WERI-Rb-1 (cell line): ENCODE measurements at regions not wholly inside any gene's neighbourhood (a gene's known extent, or its start where the extent isn't known, plus 50 kb on each side); places are given as distances from the start of the nearest gene placed in this dataset.

ENCODE experiments used
- DNase-seq: peaks from one replicate; pipeline ENCODE4 v3.0.0-alpha.2; 2020
- H3K27ac ChIP-seq: fragments of 250-450 bp; sonication (Bioruptor Pico); 2 replicates; pipeline ENCODE4 v1.5.1; 2020; ENCODE audit warnings: mild to moderate bottlenecking, moderate library complexity
- H3K27me3 ChIP-seq: fragments of 250-450 bp; sonication (Bioruptor Pico); 2 replicates; pipeline ENCODE4 v1.5.1; 2021; ENCODE audit warnings: mild to moderate bottlenecking, low read depth, moderate library complexity; ENCODE audit not compliant: insufficient read depth, severe bottlenecking
- H3K36me3 ChIP-seq: fragments of 250-450 bp; sonication (Bioruptor Pico); 2 replicates; pipeline ENCODE4 v1.5.1; 2020; ENCODE audit warnings: mild to moderate bottlenecking, moderate library complexity
- H3K4me3 ChIP-seq: 2 replicates; pipeline ENCODE4 v1.5.1; 2011; ENCODE audit warnings: low read depth, mild to moderate bottlenecking, control low read depth, low read length
- H3K9me3 ChIP-seq: fragments of 250-450 bp; sonication (Bioruptor Pico); 2 replicates; pipeline ENCODE4 v1.5.1; 2021; ENCODE audit warnings: mild to moderate bottlenecking, moderate library complexity; ENCODE audit not compliant: severe bottlenecking
- TF ChIP-seq, protein P1 (sequence below): IDR thresholded peaks from 2 replicates; pipeline ENCODE4 v1.5.1; 2011; ENCODE audit warnings: low read depth, mild to moderate bottlenecking, control low read depth, inconsistent platforms, low read length

DNA sequence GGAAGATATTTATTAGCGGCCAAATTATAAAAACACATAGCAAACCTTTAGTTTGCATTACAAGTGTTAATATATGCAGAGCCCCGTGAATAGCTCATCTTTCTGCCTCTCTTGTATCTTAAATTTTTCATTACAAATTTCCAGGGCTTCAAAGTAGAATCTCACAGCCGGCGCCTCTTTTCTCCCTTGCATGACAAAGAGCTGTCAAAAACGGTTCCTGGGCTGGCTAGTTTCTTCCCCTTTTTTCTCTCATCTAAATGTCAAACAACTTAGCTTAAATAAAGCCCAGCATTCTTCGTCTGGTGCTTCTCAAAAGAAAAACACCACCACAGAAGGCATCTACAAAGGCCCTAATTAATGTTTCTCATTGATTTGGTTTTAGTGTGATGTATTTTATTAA lies 253.0 kb downstream of the INSC start:
- Histone ChIP-seq H3K9me3 (no peaks in the 10 kb centered on the region), H3K27ac (no peak overlapping the region), H3K36me3 (no peaks in the 10 kb centered on the region), H3K27me3 (peaks cover 27% of the 10 kb centered on the region), H3K4me3 (no peak overlapping the region)
- no peak for DNase-seq
- TF ChIP-seq, protein P1, sequence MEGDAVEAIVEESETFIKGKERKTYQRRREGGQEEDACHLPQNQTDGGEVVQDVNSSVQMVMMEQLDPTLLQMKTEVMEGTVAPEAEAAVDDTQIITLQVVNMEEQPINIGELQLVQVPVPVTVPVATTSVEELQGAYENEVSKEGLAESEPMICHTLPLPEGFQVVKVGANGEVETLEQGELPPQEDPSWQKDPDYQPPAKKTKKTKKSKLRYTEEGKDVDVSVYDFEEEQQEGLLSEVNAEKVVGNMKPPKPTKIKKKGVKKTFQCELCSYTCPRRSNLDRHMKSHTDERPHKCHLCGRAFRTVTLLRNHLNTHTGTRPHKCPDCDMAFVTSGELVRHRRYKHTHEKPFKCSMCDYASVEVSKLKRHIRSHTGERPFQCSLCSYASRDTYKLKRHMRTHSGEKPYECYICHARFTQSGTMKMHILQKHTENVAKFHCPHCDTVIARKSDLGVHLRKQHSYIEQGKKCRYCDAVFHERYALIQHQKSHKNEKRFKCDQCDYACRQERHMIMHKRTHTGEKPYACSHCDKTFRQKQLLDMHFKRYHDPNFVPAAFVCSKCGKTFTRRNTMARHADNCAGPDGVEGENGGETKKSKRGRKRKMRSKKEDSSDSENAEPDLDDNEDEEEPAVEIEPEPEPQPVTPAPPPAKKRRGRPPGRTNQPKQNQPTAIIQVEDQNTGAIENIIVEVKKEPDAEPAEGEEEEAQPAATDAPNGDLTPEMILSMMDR = no peak

- no peaks in the 10 kb centered on the region for H3K9me3 ChIP-seq
- TF ChIP-seq, protein P1 = no peak
- peaks cover 31% of the 10 kb centered on the region for H3K27me3 ChIP-seq
- no peak overlapping the region for H3K27ac ChIP-seq
- no peaks in the 10 kb centered on the region for H3K36me3 ChIP-seq
- H3K4me3 ChIP-seq = no peak overlapping the region
- no peak for DNase-seq
These were observed 255.9 kb downstream of the INSC start for GRCh38 chr11:15370495-15371147.

DNA sequence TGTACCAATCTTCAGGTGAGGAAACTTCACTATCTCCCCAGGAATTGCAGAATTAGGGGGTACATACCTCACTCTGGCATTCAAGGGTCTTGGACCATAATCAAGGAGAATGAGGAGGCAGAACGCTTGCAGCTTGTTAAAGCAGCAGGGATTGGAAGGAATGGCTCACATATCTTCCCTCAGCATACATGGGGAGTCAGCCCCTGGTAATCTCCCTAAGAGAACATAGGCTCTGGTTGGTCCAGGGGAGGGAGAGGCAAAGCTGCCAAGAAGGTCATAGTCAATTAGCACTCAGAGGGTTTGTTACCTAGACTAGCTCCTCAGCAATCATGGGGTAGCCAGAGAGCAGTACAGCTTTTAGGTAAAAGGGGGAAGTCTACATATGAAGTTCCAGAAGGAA lies 256.8 kb downstream of the INSC start:
- H3K27me3 ChIP-seq = peaks cover 28% of the 10 kb centered on the region
- TF ChIP-seq, protein P1 = no peak
- no peaks in the 10 kb centered on the region for H3K36me3 ChIP-seq
- H3K4me3 ChIP-seq = no peak overlapping the region
- no peaks in the 10 kb centered on the region for H3K9me3 ChIP-seq
- DNase-seq = no peak
- H3K27ac ChIP-seq = no peak overlapping the region

DNA sequence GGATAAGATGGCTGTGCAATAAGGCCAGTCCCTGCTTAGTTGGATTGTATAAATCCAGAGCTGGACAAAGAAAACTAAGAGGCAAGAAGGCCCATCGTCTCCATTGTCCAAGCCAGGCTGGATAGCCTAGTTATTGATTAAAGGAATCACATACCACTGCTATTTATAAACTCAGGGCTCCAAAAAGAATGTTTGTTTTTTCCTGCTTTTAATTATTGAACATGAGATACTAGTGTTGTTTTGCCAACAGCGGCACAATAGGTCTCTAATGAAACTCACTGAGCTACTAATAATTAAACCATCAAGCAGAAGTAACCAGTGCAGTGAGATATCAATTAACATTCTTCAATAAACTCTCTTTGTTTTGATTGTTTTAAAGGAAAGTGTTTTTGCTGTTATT lies 259.7 kb downstream of the INSC start:
- Histone ChIP-seq H3K36me3 (no peaks in the 10 kb centered on the region), H3K4me3 (no peak overlapping the region), H3K27ac (no peak overlapping the region), H3K9me3 (no peaks in the 10 kb centered on the region), H3K27me3 (peaks cover 21% of the 10 kb centered on the region)
- TF ChIP-seq, protein P1 = no peak
- DNase-seq = no peak

DNA sequence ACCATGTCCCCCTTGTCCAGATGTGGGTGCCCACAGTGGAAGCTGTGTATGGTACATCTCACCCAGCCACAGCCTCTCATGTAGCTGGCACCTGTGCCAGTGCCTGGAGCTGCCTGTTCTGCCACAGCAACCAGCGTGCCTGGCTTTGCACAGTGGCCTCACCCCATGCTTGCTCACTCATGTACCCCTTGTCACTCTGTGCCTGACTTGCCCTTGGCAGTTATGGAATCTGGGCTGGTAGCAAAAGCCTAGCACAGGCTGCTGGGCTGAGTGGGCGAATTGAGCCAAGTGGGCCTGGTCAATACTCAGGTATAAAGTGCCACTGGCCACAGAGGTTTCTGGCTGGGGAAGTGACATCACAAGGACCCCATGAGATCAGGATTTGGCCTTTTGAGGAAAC lies 264.2 kb downstream of the INSC start:
- Histone ChIP-seq H3K36me3 (no peaks in the 10 kb centered on the region), H3K9me3 (no peaks in the 10 kb centered on the region), H3K4me3 (no peak overlapping the region), H3K27me3 (peaks cover 24% of the 10 kb centered on the region), H3K27ac (no peak overlapping the region)
- TF ChIP-seq, protein P1 = no peak
- DNase-seq = no peak

- Histone ChIP-seq H3K9me3 (no peaks in the 10 kb centered on the region), H3K27ac (no peak overlapping the region), H3K27me3 (peaks cover 24% of the 10 kb centered on the region), H3K36me3 (no peaks in the 10 kb centered on the region), H3K4me3 (no peak overlapping the region)
- TF ChIP-seq, protein P1 = no peak
- DNase-seq = no peak
These were observed 264.8 kb downstream of the INSC start for GRCh38 chr11:15379483-15379882.
